Stimulated activated CD4-positive, alpha-beta T cell treated with anti-CD3 and anti-CD28 coated beads, Interleukin-4, amount 100 ng/mL, for 24 hours (primary cell): ENCODE measurements at regions not wholly inside any gene's neighbourhood (a gene's known extent, or its start where the extent isn't known, plus 50 kb on each side); places are given as distances from the start of the nearest gene placed in this dataset.
"Not testable (repeated sequence)": the region's sequence is repeated elsewhere in the genome, so short reads cannot be mapped to it uniquely, and the experiment has no call there.

ENCODE experiments used
- DNase-seq: peaks from one replicate; pipeline ENCODE4 v3.0.0-alpha.2; 2020

DNA sequence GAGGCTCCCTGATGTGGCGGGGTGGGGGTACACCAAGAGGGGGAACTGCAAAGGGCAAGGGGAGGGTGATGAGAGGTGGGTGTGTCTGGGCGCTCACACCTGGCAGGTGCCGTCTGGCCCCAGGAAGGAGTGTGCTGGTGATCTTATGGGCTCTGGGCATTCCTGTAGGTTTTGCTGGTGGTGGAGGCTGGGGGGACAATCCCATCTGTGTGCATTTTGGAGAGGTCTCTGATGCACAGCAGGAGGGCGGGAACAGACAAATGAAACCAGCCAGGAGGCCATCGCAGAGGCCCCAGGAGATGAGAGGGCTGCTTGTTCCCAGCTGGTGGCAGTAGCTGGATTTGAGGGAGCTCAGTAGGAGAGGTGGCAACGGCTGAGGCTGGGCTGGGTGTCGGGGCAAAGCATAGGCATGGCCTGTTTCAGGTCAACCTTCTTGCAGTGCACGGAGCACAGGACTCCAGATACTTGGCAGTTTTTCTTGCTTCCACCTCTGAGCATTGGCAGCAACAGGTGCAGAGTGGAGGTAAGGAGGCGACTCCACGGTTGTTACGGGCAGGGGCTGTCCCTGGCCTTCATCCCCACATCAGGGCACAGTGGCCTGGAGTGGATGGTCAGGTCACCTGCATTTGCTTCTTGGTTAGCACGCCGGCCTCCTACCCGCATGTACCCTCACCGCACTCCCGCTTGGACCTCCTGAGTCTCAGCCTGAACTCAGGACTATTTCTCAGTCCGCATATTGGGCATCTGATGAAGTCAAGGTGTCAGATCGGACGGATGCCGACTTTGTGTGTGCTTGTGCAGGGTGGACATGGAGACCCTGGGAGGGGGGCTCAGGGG is 194.2 kb upstream of the HDAC4 start:
- no peak for DNase-seq

DNA sequence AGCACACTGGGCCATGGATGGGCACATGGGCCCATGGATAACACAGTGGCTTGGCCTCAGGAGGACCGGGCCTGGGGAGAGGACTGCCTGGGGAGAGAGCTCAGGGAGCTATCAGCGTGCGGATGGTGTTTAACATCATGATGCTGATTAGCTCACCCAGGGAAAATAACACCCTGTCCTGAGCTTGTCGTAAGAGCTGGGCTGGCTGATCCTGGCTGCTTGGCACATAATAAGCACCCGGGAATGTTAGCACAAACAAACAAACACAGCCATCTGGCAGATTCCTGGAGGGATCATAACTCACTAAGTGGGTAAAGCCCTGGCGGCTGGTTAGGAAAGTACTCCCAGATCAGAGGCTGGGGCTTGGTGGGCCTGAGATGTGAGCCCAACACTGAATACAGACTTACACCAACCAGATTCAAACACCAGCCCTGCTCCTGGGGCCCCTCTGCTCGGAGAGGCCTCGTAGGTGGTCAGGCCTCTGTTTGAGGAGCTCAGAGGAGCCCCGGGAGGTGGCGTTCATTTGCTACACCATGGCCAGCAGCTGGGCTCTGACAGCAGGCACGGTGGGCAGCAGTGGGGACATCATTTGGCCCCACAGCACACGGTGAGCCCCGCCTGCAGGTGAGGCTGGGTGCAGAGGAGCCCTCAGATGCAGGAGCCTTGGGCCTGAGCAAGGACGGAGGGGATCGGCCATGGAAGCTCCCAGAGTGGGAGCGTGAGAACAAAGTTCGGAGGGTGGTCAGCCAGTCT is 193.4 kb upstream of the HDAC4 start:
- DNase-seq, result no peak

DNA sequence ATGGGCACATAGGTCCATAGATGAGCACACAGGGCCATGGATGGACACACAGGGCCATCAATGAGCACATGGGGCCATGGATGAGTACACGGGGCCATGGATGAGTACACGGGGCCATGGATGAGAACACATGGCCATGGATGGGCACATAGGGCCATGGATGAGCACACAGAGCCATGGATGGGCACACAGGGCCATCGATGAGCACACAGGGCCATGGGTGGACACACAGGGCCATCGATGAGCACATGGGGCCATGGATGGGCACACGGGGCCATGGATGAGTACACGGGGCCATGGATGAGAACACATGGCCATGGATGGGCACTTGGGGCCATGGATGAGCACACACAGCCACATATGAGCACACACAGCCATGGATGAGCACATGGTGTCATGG is 192.6 kb upstream of the HDAC4 start:
- no peak for DNase-seq

DNA sequence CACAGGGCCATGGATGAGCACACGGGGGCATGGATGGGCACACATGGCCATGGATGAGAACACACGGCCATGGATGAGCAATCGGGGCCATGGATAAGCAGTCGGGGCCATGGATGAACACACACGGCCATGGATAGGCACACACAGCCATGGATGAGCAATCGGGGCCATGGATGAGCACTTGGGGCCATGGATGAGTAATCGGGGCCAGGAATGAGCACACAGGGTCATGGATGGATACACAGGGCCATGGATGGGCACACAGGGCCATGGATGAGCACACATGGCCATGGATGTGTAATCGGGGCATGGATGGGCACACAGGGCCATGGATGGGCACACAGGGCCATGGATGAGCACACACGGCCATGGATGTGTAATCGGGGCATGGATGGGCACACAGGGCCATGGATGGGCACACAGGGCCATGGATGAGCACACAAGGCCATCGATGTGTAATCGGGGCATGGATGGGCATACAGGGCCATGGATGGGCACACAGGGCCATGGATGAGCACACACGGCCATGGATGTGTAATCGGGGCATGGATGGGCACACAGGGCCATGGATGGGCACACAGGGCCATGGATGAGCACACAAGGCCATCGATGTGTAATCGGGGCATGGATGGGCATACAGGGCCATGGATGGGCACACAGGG is 191.9 kb upstream of the HDAC4 start:
- not testable (repeated sequence) for DNase-seq

DNA sequence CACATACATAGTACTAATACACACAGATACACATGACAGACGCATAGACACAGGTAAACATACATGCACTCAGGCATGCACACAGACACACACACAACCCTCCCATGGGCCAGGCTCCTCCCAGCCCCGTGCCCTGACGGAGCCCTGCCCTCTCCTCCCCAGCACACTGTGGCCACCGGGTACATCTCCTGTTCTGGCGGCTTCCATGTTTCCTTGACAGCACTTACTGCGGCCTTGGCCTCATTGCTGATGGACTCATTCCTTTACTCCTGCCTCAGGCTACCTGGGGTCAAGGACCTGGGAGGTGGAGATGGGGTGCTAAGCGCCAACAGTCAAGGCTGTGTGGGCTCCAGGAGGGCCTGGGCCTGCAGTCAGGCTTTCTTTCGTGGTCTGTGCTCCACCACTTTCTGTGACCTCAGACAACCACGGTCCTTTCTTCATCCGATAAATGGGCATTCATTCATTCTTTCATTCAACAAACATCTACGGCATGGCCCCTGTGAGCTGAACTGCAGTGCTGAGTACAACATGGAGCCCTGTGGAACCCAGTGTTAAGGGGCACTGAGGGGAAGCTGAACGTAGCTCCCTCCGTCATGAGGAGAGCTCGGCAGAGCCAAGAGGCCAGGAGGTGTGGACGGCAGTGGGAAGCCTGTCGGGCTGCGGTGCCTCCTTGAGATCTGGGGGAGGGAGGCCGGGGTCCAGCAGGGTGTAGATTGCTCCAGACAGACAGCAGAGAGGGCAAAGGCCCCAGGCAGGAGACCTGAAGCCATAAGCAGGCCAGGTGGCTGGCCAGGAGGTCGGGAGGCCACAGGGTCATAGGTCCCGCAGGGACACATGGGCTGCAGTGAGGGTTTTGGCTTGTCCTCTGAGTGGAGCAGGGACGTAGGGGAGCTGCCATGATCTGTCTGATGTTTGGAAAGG is 190.4 kb upstream of the HDAC4 start:
- no peak for DNase-seq

GRCh38 chr2:239590276-239590675 is 189.5 kb upstream of the HDAC4 start:
- no peak for DNase-seq

DNA sequence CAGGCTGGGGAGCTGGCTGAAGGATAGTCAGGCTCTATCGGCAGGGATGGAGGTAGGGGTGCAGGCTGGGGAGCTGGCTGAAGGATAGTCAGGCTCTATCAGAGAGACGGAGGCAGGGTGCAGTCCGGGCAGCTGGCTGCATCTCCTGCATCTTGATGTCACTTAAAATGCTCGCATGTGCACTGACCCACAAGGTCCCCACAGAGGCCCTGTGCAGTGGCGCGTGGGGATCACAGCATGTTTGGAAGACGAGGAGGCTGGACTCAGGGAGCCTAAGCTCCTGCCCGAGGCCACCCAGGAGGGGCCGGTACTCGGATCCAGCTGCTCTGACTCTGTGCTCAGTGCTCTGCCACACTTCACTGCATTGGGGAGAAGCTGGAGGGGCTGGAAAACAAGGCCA is 189.0 kb upstream of the HDAC4 start:
- DNase-seq, result no peak

DNA sequence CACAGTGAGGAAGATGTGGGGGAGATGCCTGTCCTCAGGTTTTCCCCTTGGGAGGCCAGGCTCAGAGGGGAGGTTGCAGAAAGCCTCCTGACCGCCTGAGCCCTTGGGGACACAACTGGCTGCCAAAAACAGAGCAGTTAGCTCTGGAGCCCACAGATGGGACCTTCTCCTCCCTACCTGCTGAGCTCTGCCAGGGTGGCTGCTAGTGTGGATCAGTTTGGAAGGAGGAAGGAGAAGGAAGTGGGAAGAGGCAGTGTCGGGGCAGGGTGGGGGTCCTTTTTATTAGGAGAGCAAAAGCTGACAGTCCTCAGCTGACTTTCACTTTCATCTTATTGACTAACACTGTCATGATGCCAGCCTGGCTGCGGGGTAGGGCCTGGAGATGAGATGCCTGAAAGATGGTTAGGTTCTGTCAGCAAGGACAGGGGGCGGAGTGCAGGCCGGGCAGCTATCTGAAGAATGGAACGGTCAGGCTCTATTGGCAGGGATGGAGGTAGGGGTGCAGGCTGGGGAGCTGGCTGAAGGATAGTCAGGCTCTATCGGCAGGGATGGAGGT is 188.5 kb upstream of the HDAC4 start:
- no peak for DNase-seq

- no peak for DNase-seq
Observed at GRCh38 chr2:239588451-239589269, 187.8 kb upstream of the HDAC4 start.

DNA sequence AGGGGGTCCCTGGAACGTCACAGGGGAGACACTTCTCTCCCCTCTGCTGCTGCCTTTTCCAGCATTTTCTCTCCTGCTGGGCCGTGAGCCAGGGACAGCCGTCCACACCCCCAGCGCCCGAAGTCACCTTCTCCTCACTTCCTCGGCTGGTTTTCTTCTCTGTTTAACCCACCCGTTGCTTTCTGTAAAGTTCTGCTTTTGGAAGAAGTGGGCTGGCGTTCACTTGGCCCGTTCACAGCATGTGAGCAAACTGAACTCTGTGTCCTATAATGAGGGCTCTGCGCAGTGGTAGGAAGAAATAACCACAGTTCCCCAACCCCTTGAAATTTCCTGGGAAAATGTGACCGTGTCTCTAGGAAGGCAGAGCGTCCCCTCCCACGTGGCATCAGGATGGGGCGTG is 187.0 kb upstream of the HDAC4 start:
- DNase-seq, result no peak

DNA sequence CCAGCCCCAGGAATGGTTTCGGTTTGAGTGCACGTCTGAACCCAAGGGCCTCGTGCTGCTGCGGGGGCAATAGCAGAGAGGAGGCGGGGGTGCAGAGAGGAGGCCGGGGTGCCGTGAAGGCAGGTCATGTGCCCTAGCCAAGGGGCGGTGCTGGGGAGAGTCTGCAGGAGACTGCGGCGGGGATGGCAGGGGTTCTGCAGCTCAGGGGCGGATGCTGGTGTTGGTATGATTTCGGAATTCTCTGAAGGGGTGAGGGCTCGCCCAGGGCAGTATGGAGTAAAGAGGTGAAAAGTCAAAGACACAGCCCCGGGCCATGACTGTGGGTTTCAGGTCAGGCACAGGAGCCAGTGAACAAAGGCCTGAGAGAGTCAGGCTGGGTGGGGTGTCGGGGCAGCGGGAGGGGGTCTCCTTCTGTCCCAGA is 186.5 kb upstream of the HDAC4 start:
- DNase-seq, result no peak

DNA sequence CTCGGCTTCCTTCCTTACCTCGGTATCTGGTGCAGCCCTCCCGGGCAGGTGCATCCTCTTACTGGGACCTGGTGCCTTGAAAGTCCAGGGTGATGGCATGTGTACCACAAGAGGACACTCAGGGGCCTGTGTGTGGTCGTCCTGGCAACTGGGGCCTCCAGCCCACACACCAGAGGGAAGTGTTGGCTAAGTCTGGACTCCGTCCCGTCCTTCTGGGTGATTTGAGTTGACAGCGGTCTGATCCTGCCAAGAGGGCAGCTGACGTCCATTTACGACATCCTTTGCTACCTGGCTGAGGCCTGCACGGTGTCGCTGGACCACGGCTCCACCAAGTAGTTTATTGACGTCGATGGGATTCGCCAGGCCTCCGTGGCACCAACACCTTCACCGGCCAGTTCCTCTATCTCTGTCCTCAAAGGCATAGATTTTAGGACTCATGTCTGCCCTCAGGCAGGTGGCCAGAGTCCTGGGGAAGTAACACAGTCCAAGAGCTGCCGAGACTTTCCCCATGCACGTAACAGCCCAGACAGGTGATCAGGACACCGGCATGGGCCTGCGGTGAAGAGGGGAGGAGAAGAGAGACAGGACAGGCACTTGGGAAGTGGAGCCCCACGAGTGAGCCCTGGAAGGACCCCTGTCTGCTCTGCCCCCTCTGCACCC is 186.0 kb upstream of the HDAC4 start:
- DNase-seq, result no peak

GRCh38 chr2:239585422-239585821 is 184.6 kb upstream of the HDAC4 start:
- DNase-seq, result no peak

- no peak for DNase-seq
Observed at GRCh38 chr2:239584986-239585385, 184.2 kb upstream of the HDAC4 start.

DNA sequence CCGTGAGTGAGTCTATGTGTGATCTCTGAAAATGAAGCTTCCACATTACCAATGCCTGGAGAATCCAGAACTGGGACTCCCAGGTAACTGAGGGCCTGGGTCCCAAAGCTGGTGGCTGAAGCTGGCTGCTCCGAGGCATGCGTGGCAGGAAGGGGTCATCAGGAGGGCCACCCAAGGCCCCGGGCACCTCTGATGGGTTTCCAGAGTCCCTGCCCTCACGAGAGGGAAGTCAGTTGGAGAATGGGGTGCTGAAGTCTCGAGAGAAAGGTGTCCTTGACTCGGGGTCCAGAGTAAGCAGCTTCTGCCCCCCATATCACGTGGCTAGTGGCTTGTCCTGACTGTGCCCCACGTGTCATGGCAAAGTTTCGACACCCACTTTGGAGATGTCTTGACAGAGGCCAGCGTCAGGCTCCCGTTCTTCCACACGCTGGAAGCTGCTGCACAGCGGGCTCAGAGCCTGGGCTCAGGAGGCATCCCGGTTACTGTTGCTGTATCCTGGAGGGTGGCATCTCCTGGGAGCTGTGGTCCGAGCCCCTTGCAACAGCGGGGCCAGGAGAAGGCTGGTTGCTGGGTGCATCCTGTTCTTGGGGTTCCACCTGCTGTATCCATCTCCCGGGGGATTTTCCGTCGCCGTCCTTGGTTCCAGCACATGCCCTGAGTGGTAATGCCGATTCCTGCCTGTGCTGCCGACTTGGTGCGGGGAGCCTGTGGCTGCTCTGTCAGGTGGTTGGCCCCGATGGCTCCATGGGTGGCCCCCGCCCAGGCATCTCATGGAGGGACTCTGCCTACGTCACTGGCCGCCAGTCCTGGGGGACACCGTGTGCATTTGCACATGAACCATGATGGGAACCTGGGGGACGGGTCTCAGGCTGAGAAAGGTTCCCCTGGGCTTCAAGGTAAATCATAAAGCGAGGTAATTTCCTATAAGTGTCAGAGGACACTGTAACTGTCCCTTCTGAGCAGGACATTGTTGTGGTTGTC is 183.3 kb upstream of the HDAC4 start:
- DNase-seq, result no peak

GRCh38 chr2:239583171-239583878 is 182.5 kb upstream of the HDAC4 start:
- no peak for DNase-seq

DNA sequence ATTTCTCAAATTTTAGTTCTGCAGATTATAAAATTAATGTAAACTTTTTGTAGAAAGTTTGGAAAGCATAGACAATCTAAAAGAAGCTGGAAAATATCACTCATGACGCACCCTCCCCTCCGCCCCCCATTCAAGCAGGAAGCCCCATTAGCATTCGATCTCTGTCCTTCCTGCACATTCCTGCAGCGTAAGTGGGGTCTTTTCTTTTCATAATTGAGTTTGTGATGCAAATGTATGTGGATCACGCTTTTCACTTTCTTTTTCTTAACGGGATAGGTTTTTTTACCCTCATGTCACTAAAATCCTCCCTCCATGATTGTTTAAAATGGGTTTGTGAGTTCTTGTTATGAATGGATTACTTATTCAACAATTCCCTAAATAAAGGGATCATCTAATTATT is 181.7 kb upstream of the HDAC4 start:
- DNase-seq, result no peak

GRCh38 chr2:239581352-239581901 is 180.6 kb upstream of the HDAC4 start:
- DNase-seq, result no peak

GRCh38 chr2:239580199-239580527 is 179.3 kb upstream of the HDAC4 start:
- DNase-seq, result no peak
